GM12878 (cell line): ENCODE measurements at regions not wholly inside any gene's neighbourhood (a gene's known extent, or its start where the extent isn't known, plus 50 kb on each side); places are given as distances from the start of the nearest gene placed in this dataset.

Experiments
- ATF3 ChIP-seq: IDR thresholded peaks from 2 replicates; pipeline ENCODE4 v1.6.1; 2011; ENCODE audit warnings: low read depth, mild to moderate bottlenecking, low read length, moderate library complexity, borderline replicate concordance; ENCODE audit errors: extremely low read depth
- BCL3 ChIP-seq: IDR thresholded peaks from 2 replicates; pipeline ENCODE4 v1.6.1; 2011; ENCODE audit warnings: borderline replicate concordance, low read depth, mild to moderate bottlenecking, moderate library complexity, low read length; ENCODE audit not compliant: insufficient read depth, poor library complexity, severe bottlenecking
- BRCA1 ChIP-seq: IDR thresholded peaks from 2 replicates; pipeline ENCODE4 v1.6.1; 2011; ENCODE audit warnings: low read depth, low read length, improper control_type of control experiment
- CREM ChIP-seq: IDR thresholded peaks from 2 replicates; pipeline ENCODE4 v1.6.1; 2014; ENCODE audit warnings: antibody characterized with exemption, low read depth
- CTCF ChIP-seq, 3 experiments: IDR thresholded peaks in 2 of 3; conservative IDR thresholded peaks in 1 of 3; 2 replicates each; pipeline ENCODE4 v1.5.1; 2011; ENCODE audit warnings: low read depth in 3 of 3, low read length in 3 of 3, mild to moderate bottlenecking in 3 of 3, control low read depth in 2 of 3, moderate library complexity in 2 of 3, inconsistent platforms in 1 of 3, mixed read lengths in 1 of 3; ENCODE audit not compliant: control insufficient read depth in 2 of 3, insufficient read depth in 1 of 3; ENCODE audit errors: extremely low read depth in 1 of 3
- E4F1 ChIP-seq: fragments of 450-650 bp; IDR thresholded peaks from 2 replicates; pipeline ENCODE4 v1.6.1; 2018; ENCODE audit warnings: borderline replicate concordance, mild to moderate bottlenecking; ENCODE audit not compliant: partially characterized antibody
- EED ChIP-seq: sonication (generic); IDR thresholded peaks from 2 replicates; pipeline ENCODE4 v1.6.1; 2016; ENCODE audit warnings: antibody characterized with exemption, low read depth
- EGR1 ChIP-seq, 2 experiments: IDR thresholded peaks; 1 replicate in 1 of 2; 2 replicates in 1 of 2; pipeline ENCODE4 v1.6.1; 2011 to 2012; ENCODE audit warnings: low read depth in 2 of 2, low read length in 2 of 2, borderline replicate concordance in 1 of 2, mild to moderate bottlenecking in 1 of 2, moderate library complexity in 1 of 2
- GATAD2B ChIP-seq: fragments of 450-650 bp; conservative IDR thresholded peaks from 2 replicates; pipeline ENCODE4 v1.6.1; 2017; ENCODE audit warnings: low read depth, mild to moderate bottlenecking, moderate library complexity
- IRF5 ChIP-seq: fragments of 450-650 bp; IDR thresholded peaks from 2 replicates; pipeline ENCODE4 v1.6.1; 2017; ENCODE audit warnings: borderline replicate concordance
- NR2F1 ChIP-seq: fragments of 450-650 bp; conservative IDR thresholded peaks from 2 replicates; pipeline ENCODE4 v1.6.1; 2017; ENCODE audit warnings: mild to moderate bottlenecking
- TBL1XR1 ChIP-seq: IDR thresholded peaks from 2 replicates; pipeline ENCODE4 v1.6.1; 2012; ENCODE audit warnings: low read depth, low read length, improper control_type of control experiment
- YY1 ChIP-seq: IDR thresholded peaks from 2 replicates; pipeline ENCODE4 v1.6.1; 2011; ENCODE audit warnings: low read depth, mild to moderate bottlenecking, low read length

- TF ChIP-seq CTCF (IDR thresholded peaks at IDR 0.05 in 2 of 3, conservative IDR thresholded peaks at IDR 0.05 in 1 of 3; ENCODE audit: control insufficient read depth in 2 of 3, extremely low read depth in 1 of 3, insufficient read depth in 1 of 3, low read depth in 3 of 3, low read length in 3 of 3) (no peak), BRCA1 (no peak), E4F1 (no peak), BCL3 (no peak), TBL1XR1 (no peak), EED (no peak), EGR1 (IDR thresholded peaks at IDR 0.05; ENCODE audit: borderline replicate concordance in 1 of 2, low read depth in 2 of 2, low read length in 2 of 2) (no peak), NR2F1 (no peak), ATF3 (no peak), GATAD2B (no peak), CREM (no peak), IRF5 (no peak), YY1 (no peak)
Observed at GRCh38 chr7:42621543-42622219, 290.2 kb downstream of the C7orf25 start.
